Frontal cortex (tissue), 3 donors: ENCODE measurements at regions not wholly inside any gene's neighbourhood (a gene's known extent, or its start where the extent isn't known, plus 50 kb on each side); places are given as distances from the start of the nearest gene placed in this dataset.

Source experiments
- DNase-seq, 2 donors: peaks; one replicate each; pipeline ENCODE4 v3.0.0; 2012; ENCODE audit warnings: low spot score in 2 of 2
- FAIRE-seq: peaks from 2 replicates; lab custom pipeline; 2012; peaks lifted over from hg19 to GRCh38; lab: Jason Lieb, UNC
- donor health status: control.
- donor health status: control.
- donor health status: control.

DNA sequence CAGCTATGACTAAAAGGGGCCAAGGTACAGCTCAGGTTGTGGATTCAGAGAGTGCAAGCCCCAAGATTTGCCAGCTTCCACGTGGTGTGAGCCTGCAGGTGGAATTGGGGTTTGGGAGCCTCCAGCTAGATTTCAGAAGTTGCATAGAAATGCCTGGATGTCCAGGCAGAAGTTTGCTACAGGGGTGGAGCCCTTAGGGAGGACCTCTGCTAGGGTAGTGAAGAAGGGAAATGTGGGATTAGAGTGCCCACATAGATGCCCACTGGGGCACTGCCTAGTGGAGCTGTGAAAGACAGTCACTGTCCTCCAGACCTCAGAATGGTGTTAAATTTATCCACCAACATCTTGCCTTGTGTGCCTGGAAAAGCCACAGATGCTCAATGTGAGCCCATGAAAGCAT, 255.1 kb downstream of the BMP2 start:
- FAIRE-seq (no peak), DNase-seq (no peak)

DNA sequence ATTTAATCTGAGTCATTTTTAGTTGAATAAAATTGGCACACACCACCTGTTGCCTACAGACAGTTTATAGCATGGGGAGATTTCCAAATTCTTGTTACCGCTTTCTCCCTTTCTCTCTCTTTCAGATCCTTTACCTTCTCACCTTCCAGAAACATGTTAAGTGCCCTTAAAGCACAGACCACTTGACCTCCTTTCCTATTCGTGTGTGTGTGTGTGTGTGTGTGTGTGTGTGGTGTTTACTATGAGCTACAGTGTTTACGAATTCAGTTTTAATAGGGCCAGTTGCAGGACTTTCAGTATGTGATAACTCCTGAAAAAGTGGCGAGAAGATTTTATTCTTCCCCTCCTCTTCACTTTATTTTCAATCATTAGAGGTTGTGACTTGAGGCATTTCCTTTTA, 258.1 kb downstream of the BMP2 start:
- DNase-seq (no peak), FAIRE-seq (no peak)

DNA sequence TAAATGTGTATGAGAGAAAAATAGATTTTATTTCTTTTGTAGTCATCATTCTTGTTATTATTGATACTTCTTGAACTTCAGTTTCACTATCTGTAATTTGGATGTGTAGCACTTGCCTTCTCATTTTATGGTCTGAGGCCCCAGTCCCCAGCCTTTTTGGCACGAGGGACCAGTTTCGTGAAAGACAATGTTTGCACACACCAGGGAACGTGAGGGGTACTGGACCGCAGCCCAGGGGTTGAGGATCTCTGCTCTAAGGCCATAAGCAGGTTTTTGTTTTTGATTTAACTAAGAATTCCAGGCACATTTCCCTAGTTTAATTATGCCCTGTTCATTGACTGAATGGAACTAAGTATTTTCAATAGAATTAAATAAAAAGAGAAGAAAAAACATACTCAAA, 261.5 kb downstream of the BMP2 start:
- no peak for DNase-seq
- FAIRE-seq, result no peak

DNA sequence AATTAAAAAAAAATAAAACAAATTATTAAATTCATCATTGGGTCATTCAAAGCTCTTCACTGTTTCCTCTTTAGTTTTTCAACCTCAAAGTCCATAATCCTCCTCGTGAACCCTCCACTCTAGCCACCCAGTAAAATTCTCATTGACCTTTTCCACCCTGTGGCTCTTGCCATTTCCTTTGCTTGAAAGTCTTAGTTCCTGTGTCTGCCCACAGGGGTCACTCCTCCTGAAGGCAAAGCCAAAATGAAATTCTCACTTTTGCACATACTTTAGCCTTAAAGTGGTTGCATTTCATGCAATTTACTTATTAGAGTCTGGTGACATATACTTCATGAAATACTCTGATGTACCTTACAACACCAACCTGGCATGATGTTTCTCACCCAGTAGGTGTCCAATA, 263.7 kb downstream of the BMP2 start:
- DNase-seq, result no peak
- no peak for FAIRE-seq

DNA sequence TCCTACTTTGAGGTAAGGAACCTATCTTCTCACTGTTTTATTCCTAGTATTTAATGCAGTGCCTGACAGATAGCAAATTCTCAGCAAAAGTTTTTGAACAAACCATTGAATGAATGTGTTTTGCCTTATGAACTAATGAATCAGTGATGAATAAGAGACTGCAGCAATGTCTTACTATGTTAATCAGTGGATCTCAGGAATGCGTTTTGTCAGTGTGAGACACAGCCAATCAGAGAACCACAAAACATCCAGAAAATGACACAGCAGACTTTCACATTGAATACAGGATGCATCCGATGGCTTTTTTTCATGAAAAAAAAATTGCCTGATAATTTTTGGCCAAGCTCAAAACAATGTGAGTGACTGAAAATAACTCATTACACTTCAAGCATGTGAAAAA, 270.5 kb downstream of the BMP2 start:
- no peak for DNase-seq

DNA sequence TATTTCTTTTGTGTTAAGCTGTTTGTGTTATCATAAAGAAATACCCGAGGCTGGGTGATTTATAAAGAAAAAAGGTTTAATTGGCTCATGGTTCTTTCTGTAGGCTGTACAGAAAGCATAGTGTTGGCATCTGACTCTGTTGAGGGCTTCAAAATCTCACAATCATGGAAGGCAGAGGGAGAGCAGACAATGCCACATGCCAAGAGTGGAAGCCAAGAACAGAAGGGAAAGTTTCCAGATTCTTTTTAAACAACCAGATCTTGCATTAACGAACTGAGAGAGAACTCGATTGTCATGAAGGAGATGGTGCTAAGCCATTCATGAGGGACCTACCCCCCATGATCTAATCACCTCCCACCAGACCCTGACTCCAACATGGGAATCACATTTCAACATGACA, 290.1 kb downstream of the BMP2 start:
- DNase-seq, result no peak
- FAIRE-seq, result no peak

More for the DNA sequence above, 270.5 kb downstream of the BMP2 start:
- FAIRE-seq, result no peak

DNA sequence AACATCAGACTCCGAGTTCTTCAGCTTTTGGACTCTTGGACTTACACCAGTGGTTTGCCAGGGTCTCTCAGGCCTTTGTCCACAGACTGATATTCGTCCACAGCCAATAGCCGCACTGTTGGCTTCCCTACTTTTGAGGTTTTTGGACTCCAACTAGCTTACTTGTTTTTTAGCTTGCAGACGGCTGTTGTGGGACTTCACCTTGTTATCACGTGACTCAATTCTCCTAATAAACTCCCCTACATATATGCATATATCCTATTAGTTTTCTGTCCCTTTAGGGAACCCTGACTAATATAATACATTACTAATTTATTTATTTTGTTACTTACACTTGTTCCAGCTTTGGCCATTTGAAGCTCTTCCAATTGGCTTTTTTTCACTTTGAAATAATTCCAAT, 311.3 kb downstream of the BMP2 start:
- FAIRE-seq, result no peak
- DNase-seq, result no peak

DNA sequence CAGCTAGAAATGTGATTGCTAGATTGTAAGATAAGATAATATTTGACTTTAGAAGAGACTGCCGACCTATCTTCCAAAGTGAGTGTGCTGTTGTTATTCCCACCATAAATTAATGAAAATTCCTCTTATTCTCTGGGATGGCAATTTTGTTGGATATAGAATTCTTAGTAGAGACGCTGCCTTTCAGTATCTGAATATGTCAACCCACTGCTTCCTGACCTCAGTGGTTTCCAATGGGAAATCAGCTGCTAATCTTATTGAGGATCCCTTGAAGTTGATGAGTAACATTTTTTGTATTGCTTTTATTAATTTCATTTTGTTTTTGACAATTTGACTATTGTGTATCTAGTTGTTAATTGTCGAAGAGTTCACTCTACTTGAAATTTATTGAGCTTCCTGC, 313.0 kb downstream of the BMP2 start:
- no peak for FAIRE-seq

DNA sequence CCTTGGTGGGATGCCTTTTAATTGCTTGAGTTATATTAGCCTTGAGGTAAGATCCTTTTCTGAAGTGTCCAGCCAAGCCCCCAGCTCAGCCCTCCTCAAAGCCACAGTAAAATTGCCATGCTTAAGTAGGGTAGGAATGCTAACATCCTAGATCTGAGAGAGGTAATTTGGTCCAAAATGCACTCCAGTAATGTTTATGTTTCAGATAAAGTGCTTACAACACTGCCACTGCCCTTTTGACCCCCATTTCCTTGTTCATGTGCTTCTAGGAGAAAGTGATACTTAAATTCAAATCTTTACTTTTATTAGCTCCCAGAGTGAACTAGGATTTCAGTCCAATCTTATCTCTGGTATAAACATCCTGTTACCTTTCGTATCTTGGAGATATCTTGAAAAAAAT, 318.0 kb downstream of the BMP2 start:
- DNase-seq (no peak), FAIRE-seq (no peak)

More for the DNA sequence above, 313.0 kb downstream of the BMP2 start:
- no peak for DNase-seq

DNA sequence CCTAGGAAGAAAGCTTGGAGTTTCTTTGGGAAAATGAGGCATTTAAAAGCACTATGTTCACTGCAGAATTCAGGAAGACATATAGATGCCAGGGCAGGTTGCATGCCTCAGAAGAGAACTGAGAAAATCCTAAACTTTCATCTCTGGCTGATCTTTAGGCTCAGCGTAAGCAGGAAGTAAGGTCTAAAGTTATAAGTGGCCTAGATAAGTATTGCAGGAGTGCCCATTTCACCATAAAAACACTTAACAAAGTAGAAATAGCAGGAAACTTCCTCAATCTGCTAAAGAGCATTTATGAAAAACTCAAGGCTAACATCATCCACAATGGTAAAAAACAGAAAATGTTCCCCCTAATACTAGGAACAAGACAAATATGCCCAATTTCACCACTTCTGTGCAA, 320.3 kb downstream of the BMP2 start:
- FAIRE-seq, result no peak
- DNase-seq, result no peak

DNA sequence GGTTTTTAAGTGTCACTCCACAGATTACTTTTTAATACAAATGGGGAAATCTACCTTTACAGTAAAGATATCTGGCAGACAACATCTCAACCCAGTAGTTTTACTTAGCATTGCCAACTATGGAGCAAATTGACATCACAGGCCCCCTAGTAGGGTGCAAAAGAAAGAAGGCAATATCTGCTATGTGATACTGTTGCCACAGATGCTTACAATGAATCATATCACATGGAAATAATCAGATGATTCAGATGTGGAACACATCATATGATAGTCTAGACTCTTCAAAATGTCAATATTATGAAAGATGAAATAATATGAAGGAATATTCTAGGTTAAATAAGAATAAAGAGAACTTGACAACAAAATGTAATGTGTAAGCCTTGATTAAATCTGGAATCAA, 322.5 kb downstream of the BMP2 start:
- no peak for FAIRE-seq
- no peak for DNase-seq

DNA sequence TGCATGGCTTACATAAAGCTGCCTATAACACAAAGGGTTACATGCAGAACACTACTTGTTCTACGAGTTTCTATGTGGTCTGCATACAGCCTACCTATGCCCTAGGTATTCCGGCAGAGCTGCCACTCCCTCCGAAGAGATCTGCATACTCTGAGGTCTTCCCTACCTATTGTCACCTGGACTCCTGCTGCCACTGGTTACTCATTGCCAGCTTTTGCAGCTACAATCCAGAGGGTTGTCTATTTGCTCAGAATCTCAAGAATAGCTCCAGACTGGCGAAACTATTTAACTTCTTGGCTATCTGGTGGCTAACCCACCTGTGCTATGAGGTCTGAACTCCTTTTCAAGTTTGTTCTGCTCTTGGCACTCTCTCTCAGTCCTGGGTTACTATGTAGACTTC, 323.3 kb downstream of the BMP2 start:
- DNase-seq, result no peak
- no peak for FAIRE-seq

DNA sequence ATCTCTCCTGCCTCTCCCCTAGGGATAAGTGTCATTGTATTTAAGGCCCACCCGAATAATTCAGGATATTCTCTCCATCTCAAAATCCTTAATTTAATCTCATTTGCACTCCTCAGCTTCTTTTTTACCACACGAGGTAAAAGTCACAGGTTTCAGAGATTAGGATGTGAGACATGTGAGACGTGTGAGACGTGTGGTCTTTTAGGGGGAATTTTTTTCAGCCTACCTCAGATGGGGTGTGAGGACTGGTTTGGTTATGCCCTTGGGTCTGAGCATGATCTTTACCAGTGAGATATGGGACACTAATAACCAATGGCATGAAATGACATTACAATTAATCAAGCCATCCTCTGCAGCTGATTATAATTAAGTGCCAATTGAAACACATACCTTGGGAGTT, 324.2 kb downstream of the BMP2 start:
- FAIRE-seq (no peak), DNase-seq (no peak)

DNA sequence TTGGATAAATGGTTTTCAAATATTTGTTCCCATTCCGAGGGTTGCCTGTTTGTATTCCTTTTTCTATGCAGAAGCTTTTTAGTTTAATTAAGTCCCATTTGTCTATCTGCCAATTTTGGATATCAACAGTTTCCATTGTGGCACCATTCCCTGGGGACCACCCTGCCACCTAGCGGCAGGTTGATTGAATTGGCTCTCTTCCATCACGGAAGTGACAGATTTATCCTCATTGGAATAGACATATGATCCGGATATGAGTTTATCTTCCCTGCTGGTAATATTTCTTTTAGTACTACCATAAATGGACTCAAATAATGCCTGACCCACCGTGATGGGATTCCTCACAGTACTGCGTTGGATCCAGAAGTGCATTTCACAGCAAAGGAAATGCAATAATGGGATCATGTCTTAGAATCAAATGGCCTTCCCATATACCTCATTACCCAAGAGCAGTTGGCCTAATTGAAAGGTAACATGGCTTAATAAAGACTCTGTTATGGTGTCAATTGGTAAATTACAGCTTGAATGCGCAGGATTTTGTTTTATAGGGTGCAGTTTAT, 327.0 kb downstream of the BMP2 start:
- no peak for FAIRE-seq
- no peak for DNase-seq

DNA sequence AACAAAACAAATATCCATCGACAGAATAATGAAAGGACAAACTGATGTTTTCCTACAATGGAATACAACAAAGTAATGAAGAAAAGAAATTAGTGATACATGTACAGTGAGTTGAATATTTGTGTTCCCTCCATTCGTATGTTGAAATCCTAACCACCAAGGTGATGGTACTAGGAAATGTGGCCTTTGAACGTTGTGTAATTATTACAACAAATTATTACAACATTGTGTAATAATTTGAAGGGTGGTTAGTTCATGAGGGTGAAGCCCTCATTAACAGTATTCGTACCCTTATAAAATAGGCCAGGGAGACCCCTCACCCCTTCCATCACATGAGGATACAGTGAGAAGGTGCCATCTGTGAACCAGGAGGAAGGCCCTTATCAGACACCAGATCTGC, 339.4 kb downstream of the BMP2 start:
- FAIRE-seq (no peak), DNase-seq (no peak)

DNA sequence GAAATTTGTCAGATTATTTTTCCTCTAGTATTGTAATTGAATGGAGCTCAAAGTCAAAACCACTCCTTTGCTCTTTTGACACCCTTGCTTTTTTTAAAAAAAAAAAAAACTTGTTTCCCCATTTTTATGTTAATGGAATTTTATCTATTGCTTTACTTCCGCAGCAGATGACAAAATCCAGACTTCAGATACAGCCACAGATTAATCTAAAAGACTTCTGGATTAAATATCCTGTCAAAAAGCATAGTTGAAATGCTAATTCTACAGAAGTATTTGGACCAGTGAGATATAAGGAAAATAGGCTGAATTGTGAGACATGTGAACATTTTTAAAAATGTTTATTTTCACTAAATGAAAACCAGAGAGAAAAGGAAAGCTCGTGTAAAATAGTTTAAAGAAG, 341.4 kb downstream of the BMP2 start:
- FAIRE-seq (no peak), DNase-seq (no peak)

DNA sequence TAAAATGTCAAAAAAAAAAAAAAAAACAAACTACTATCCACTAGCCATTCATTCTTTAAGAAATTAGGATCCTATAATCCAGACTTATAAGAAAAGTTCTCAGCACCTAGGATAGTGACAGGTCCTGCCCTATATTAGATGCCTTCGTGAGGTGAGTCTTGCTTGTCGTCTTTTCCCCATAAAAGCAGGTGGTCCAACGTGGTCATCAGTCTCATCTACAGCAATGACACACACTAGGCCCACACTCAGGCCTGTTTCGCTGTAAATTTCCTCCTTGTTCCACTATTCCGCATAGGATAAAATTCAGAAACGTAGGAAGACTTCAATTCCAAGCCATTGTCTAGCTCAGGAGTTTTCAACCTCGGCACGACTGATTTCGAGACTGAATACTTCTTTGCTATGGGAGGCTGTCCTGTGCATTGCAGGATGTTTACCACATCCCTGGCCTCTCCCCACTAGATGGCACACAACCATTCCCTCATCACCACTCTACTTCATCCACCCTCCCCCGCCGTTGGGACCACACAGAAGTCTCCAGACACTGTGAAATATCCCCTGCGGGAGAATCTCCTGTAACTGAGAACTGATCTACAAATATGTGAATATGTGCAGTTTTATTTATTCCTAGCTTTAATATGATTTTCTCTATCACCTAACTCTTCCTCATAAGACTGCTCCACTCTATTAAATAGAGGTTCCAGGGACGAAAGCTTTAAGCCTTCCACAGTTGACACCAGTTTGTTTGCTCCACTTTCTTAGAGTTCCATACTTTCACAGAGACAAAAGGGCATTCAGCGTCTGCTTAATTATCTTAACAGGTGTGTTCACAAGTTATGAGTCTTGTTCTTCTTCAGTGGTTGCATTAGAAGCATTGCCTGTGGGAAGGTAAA, 346.3 kb downstream of the BMP2 start:
- no peak for DNase-seq
- no peak for FAIRE-seq

DNA sequence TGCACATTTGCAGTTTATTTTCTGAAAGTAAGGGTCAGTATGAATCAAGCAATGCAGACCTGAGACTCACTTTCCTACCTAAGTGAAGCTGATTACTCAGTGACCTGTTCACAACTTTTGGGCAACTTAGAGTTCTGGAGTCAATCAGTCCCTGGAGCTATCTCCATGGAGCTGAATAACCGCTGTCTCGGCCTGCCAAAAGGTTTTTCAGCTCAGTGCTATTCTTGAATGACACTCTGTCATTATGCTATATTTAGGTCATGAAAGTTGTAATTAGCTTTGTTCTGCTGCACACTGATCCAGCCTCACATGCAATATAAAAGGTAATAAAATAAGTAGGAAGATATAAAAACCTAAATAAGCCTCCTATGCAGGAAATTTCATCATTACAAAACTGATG, 356.0 kb downstream of the BMP2 start:
- DNase-seq, result no peak

DNA sequence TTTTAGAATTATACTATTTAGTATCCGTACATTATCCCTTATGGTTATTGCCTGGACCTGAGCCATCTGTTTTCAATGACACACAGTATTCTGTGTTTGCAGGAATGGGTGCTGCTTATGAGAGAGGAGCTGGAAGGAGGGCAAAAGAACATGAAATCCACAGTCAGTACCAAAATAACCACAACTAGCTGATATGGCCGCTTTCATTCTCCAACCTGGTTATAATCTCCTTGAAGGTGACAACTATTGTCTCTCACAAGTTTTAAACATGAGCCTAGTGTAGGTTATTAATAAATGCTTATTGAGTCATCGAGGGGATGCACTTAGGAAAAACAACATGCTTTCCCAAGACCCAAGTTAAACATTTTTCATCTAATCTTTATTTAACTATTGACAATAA, 356.6 kb downstream of the BMP2 start:
- DNase-seq, result no peak
- no peak for FAIRE-seq

More for the DNA sequence above, 356.0 kb downstream of the BMP2 start:
- FAIRE-seq, result no peak

DNA sequence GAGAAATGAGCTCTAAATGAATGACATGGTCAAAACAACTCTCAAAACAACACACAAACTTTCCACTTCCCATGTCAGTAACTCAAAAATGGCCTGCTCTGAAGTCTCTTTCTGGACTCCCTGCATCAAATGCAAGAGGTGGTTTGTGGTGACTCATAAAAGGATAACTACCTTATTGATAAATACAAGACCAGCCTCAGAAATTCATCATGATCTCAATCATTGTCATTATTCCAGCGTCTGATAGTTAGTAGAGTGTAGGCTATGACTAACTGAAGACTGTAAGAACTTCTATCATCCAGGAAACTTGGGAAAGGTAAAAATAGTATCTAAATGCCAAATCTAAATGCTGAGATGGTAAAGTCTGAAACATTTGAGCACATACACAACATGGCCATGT, 369.4 kb downstream of the BMP2 start:
- no peak for DNase-seq

DNA sequence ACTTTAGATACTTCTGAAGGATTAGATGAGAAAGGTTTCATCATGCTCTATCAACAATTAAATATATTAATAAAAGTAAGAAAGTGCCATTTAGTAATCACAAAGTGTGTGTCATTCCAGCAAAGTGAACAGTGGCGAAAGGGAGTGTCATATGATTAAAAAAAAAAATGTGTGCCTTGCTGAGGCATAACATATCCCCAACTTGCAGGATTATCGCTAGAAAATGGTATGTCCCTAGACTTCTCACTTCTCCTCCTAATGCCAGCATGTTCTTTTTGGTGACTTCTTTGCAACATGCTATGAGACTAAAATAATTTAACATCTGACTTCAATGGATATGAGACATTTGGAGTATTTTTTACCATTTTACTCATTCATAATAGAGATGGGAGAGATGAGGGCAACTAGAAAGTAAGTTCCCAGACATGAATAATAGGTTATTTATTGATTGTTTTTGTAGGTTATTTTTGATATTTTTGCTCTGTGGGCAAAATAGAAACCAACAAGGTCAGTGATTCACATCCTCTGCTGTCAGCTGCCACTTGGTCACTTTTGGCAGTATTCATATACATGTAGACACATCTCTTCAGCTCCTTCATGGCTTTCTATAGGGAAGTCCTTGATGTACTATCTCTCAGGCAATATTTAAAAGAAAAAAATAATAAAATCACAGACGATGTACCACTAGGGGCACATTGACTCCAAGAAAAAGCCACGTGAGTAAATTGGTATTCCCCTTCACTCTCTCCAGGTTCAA, 370.1 kb downstream of the BMP2 start:
- no peak for DNase-seq
- FAIRE-seq, result no peak

More for the DNA sequence above, 369.4 kb downstream of the BMP2 start:
- FAIRE-seq, result no peak
